GM20000 (cell line): ENCODE measurements at regions not wholly inside any gene's neighbourhood (a gene's known extent, or its start where the extent isn't known, plus 50 kb on each side); places are given as distances from the start of the nearest gene placed in this dataset.
A peak's percentile ranks its signal among the peaks of the same experiment; 100 is the strongest.

ENCODE experiments used
- DNase-seq: peaks from one replicate; pipeline ENCODE4 v3.0.0; 2012; ENCODE audit warnings: low spot score
- TF ChIP-seq, protein P1 (sequence below): IDR thresholded peaks from 2 replicates; pipeline ENCODE4 v1.5.1; 2012; ENCODE audit warnings: mild to moderate bottlenecking, control low read depth; ENCODE audit errors: extremely low read depth, missing control alignments

DNA sequence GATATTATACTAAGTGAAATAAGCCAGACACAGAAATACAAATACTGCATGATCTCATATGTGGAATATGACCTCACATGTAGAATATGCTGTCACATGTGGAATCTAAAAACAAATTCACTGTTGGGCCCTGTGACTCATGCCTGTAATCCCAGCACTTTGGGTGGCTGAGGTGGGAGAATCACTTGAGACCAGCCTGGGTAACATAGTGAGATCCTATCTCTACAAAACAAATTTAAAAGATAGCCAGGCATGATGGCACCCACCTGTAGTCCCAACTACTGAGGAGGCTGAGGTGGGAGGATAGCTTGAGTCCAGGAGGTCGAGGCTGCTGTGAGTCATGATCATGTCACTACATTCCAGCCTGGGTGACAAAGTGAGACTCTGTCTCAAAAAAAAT is 160.3 kb downstream of the PTEN start:
- TF ChIP-seq, protein P1, sequence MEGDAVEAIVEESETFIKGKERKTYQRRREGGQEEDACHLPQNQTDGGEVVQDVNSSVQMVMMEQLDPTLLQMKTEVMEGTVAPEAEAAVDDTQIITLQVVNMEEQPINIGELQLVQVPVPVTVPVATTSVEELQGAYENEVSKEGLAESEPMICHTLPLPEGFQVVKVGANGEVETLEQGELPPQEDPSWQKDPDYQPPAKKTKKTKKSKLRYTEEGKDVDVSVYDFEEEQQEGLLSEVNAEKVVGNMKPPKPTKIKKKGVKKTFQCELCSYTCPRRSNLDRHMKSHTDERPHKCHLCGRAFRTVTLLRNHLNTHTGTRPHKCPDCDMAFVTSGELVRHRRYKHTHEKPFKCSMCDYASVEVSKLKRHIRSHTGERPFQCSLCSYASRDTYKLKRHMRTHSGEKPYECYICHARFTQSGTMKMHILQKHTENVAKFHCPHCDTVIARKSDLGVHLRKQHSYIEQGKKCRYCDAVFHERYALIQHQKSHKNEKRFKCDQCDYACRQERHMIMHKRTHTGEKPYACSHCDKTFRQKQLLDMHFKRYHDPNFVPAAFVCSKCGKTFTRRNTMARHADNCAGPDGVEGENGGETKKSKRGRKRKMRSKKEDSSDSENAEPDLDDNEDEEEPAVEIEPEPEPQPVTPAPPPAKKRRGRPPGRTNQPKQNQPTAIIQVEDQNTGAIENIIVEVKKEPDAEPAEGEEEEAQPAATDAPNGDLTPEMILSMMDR, result no peak
- DNase-seq, result no peak

DNA sequence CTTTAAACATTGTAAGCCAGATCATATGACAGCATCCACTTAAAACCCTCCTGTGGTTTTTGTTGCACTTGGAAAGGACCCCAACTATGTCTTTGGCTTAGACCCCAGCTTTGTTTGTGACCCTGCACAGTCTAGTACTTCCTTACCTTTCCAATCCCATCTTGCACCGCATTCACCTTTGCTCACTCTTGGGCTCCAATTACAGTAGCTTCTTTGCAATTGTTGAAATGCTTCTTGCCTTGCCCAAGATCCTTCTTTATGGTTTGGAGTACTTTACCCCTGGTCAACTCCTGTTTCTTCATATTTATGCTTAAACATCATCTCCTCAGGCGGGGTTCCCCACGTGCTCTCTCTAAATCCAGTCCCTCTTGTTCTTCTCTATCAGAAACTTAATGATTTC is 162.6 kb downstream of the PTEN start:
- TF ChIP-seq, protein P1, result no peak
- no peak for DNase-seq

DNA sequence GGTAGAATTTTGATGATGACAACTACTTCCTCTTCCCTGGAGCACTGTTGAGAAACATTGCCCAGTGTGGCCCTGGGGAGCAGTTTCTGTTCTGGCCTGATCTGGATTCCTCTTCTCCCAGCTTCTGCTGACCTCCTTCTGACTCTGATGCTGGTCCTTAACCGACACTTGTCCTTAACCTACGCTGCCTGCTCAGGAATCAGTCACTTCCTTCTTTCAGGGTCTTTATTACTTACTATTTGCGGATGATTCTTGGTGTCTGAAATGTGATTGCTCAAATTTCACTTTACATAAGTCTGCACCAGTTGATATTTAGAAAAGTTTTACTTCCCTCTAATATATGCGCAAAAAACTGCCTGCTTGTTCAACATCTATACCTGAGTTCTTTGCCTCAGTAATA is 164.1 kb downstream of the PTEN start:
- DNase-seq, result peak; percentile 29
- TF ChIP-seq, protein P1, result no peak

DNA sequence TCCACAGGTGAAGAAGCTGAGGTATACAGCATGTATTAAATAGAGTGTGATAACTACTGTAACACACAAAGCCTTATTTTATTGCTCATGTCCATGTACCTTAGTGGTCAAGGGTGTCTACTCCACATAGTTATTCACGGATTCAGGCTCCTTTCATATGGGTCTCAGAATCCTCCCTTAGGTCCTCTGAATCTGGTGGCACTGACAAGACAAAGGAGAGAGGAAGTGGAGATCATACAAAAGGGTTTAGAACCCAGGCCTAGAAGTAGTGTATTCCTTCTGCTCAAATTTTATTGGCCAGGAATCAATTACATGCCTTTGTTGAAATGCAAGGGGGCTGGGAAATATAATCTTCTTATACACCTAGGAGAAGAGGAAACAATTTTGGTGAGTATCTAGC is 164.6 kb downstream of the PTEN start:
- TF ChIP-seq, protein P1, result no peak
- no peak for DNase-seq

DNA sequence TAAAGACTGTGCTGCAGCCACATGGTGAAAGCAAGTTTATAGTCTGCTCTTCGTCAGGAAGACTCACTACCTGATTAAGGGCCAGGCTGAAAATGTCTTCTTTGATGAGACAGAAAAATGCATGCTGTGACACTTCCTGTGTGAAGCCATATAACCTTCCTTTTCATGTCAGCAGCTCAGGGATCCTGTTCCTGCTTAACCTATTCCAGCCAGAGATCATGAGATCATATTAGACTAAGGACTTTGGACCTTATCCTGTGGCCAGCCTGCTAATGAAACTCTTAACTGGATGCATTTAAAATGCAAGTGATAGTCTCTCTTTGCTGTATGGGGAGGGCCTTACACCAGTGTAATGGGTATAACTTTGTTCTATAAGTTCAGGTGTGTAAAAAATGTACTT is 165.2 kb downstream of the PTEN start:
- TF ChIP-seq, protein P1, result no peak
- no peak for DNase-seq

DNA sequence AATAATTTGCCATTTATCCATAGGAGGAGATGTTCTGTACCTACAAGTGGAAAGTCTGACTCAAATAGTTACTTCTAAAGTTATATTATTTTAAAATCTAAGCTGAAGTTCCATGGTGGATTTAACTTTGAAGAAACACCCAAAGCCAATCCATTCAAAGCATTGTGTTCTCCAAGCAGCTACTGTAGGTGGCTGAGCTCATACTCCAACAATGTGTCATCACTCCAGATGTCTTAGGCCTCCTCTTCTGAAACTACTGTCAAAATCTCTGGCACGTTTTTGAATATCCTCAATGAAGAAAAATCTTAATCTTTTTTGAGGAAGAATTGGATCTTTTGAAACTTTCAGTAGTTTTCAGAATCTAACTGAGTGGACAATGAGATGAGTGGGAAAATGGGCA is 169.1 kb downstream of the PTEN start:
- TF ChIP-seq, protein P1, result no peak
- DNase-seq, result no peak

DNA sequence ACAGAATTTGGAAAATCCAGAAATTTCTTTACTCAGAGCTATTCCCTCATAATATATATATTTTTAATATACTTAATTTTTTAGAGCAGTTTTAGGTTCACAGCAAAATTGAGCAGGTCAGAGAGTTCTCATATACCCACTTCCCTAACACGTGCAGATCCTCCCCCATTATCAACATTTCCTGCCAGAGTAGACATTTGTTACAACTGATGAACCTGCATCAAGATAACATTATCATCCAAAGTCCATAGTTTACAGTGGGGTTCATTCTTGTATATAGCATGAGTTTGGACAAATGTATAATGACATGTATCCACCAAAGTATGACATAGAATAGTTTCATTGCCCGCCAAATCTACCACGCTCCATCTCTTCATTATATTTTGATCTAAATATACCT is 170.0 kb downstream of the PTEN start:
- TF ChIP-seq, protein P1, result no peak
- no peak for DNase-seq

DNA sequence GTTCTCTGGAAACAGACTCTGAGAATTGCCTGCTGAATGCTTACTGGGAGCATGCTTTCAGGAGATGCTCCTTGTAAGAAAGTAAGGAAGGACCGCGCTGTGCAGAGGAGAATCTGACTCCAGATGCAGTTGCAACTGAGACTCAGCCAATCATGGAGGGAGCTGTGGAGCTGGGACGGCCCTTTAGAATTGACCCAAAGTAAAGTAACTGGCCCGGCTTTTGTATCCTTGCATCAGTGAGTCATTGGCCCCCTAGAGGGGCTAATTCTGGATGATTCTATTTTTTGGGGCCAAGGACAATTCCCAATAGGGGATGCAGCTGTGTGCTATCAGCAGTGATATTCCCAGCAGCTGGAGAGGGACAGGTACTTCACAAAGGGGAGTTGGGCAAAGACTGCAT is 170.4 kb downstream of the PTEN start:
- no peak for DNase-seq

More for the DNA sequence above, 170.4 kb downstream of the PTEN start:
- TF ChIP-seq, protein P1, result no peak
